ENCODE measurements at regions not wholly inside any gene's neighbourhood (a gene's known extent, or its start where the extent isn't known, plus 50 kb on each side); places are given as distances from the start of the nearest gene placed in this dataset.

DNA sequence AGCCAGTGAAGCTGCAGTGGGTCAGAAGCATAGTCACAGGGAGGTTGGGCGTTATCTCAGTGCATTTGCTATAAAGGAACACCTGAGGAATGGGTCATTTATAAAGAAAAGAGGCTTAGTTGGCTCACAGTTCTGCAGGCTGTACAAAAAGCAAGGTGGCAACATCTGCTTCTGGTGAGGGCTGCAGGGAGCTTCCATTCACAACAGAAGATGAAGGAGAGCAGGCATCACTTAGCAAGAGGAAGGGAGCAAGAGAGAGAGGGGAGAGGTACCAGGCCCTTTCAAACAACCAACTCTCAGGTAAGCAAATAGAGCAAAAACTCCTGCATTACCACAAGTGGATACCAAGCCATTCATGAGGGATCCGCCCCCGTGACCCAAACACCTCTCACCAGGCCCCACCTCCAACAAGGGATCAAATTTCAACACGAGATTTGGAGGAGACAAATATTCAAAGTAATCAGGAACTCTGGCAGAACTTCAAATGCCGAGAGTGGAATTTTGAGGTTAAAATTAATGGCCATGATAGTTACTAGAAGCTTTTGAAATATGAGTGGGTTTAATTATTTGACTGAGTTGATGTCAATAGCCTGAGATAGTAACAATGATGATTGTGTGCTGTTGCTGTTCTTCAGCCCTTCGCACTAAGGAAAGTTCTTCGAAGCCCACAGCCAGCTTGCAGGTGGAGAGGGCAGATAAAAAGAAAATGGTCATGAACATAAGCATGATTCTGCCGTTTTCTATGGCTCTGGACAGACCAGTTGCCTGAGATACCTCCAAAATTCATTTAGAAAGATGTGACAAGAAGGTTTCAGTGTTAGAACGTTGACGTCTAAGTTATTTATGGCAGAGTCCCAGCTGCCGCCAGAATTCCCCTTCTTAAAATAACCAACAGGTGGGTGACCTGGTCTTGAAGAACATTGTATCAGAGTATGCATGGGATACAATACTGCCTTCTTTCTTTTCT is 55.3 kb upstream of the ADTRP start:
- Histone ChIP-seq H3K4me1 (ENCODE audit: insufficient read depth, low read length, poor library complexity, severe bottlenecking) (peaks cover 9% of the 10 kb centered on the region), H2AFZ (ENCODE audit: low read length) (no peak overlapping the region), H3K4me2 (ENCODE audit: low read length) (no peak overlapping the region), H3K9me3 (ENCODE audit: low read length) (no peaks in the 10 kb centered on the region), H4K20me1 (ENCODE audit: insufficient read depth, low read length) (no peaks in the 10 kb centered on the region), H3K9me2 (ENCODE audit: insufficient read depth, low read length) (no peaks in the 10 kb centered on the region), H3K36me3 (ENCODE audit: insufficient read depth, low read length) (no peaks in the 10 kb centered on the region), H3K27ac (ENCODE audit: low read depth, low read length, poor library complexity, severe bottlenecking) (no peak overlapping the region), H3K79me2 (ENCODE audit: insufficient read depth, low read depth, low read length) (no peaks in the 10 kb centered on the region), H3K4me3 (ENCODE audit: low read depth, low read length, poor library complexity, severe bottlenecking) (no peak overlapping the region)
- no TSS peak for BruUV-seq (replicated peaks)
- intact Hi-C loops (cut with micrococcal nuclease; ENCODE audit: unreplicated experiment): no loop called here
- POLR2A ChIA-PET: no interaction called here
- TF ChIP-seq, protein P1, sequence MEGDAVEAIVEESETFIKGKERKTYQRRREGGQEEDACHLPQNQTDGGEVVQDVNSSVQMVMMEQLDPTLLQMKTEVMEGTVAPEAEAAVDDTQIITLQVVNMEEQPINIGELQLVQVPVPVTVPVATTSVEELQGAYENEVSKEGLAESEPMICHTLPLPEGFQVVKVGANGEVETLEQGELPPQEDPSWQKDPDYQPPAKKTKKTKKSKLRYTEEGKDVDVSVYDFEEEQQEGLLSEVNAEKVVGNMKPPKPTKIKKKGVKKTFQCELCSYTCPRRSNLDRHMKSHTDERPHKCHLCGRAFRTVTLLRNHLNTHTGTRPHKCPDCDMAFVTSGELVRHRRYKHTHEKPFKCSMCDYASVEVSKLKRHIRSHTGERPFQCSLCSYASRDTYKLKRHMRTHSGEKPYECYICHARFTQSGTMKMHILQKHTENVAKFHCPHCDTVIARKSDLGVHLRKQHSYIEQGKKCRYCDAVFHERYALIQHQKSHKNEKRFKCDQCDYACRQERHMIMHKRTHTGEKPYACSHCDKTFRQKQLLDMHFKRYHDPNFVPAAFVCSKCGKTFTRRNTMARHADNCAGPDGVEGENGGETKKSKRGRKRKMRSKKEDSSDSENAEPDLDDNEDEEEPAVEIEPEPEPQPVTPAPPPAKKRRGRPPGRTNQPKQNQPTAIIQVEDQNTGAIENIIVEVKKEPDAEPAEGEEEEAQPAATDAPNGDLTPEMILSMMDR (conservative IDR thresholded peaks at IDR 0.05; ENCODE audit: low read length): no peak
- TF ChIP-seq EZH2phosphoT487 (IDR thresholded peaks at IDR 0.05; ENCODE audit: borderline replicate concordance, low read depth, low read length): no peak
- CTCF ChIA-PET (ENCODE audit: unreplicated experiment): no interaction called here
- no peak for DNase-seq (ENCODE audit: low spot score)

- intact Hi-C loops (cut with micrococcal nuclease; ENCODE audit: unreplicated experiment): no loop called here
- Histone ChIP-seq H3K4me3 (ENCODE audit: low read depth, low read length, poor library complexity, severe bottlenecking) (no peak overlapping the region), H3K27ac (ENCODE audit: low read depth, low read length, poor library complexity, severe bottlenecking) (no peak overlapping the region), H3K36me3 (ENCODE audit: insufficient read depth, low read length) (no peaks in the 10 kb centered on the region), H3K9me3 (ENCODE audit: low read length) (no peaks in the 10 kb centered on the region), H2AFZ (ENCODE audit: low read length) (no peak overlapping the region), H3K79me2 (ENCODE audit: insufficient read depth, low read depth, low read length) (no peaks in the 10 kb centered on the region), H3K4me2 (ENCODE audit: low read length) (no peak overlapping the region), H4K20me1 (ENCODE audit: insufficient read depth, low read length) (no peaks in the 10 kb centered on the region), H3K4me1 (ENCODE audit: insufficient read depth, low read length, poor library complexity, severe bottlenecking) (peaks cover 20% of the 10 kb centered on the region), H3K9me2 (ENCODE audit: insufficient read depth, low read length) (no peaks in the 10 kb centered on the region)
- CTCF ChIA-PET (ENCODE audit: unreplicated experiment): no interaction called here
- TF ChIP-seq EZH2phosphoT487 (IDR thresholded peaks at IDR 0.05; ENCODE audit: borderline replicate concordance, low read depth, low read length): no peak
- TF ChIP-seq, protein P1 (conservative IDR thresholded peaks at IDR 0.05; ENCODE audit: low read length): no peak
- DNase-seq (ENCODE audit: low spot score): no peak
- BruUV-seq (replicated peaks): no TSS peak
- POLR2A ChIA-PET: interaction anchor here (0.5 kb wide), 1 partner anchor 63 kb away, joined by 3 read pairs; no protein-coding TSS in a partner anchor
Observed at GRCh38 chr6:11831653-11832052, 53.0 kb upstream of the ADTRP start.

- peaks cover 20% of the 10 kb centered on the region for H3K4me1 ChIP-seq (ENCODE audit: insufficient read depth, low read length, poor library complexity, severe bottlenecking)
- H3K27ac ChIP-seq (ENCODE audit: low read depth, low read length, poor library complexity, severe bottlenecking): no peak overlapping the region
- ChIA-PET CTCF (ENCODE audit: unreplicated experiment) (no interaction called here), POLR2A (no interaction called here)
- no peak overlapping the region for H2AFZ ChIP-seq (ENCODE audit: low read length)
- H4K20me1 ChIP-seq (ENCODE audit: insufficient read depth, low read length): no peaks in the 10 kb centered on the region
- no TSS peak for BruUV-seq (replicated peaks)
- no peak overlapping the region for H3K4me3 ChIP-seq (ENCODE audit: low read depth, low read length, poor library complexity, severe bottlenecking)
- H3K9me2 ChIP-seq (ENCODE audit: insufficient read depth, low read length): no peaks in the 10 kb centered on the region
- H3K4me2 ChIP-seq (ENCODE audit: low read length): no peak overlapping the region
- no peak for DNase-seq (ENCODE audit: low spot score)
- intact Hi-C loops (cut with micrococcal nuclease; ENCODE audit: unreplicated experiment): no loop called here
- no peaks in the 10 kb centered on the region for H3K9me3 ChIP-seq (ENCODE audit: low read length)
- TF ChIP-seq, protein P1 (conservative IDR thresholded peaks at IDR 0.05; ENCODE audit: low read length): no peak
- no peak for TF ChIP-seq EZH2phosphoT487 (IDR thresholded peaks at IDR 0.05; ENCODE audit: borderline replicate concordance, low read depth, low read length)
- no peaks in the 10 kb centered on the region for H3K79me2 ChIP-seq (ENCODE audit: insufficient read depth, low read depth, low read length)
- no peaks in the 10 kb centered on the region for H3K36me3 ChIP-seq (ENCODE audit: insufficient read depth, low read length)
Observed at GRCh38 chr6:11830520-11830919, 51.9 kb upstream of the ADTRP start.

All from OCI-LY7 (cell line).